Hepatocyte (in vitro differentiated cells): ENCODE measurements at regions not wholly inside any gene's neighbourhood (a gene's known extent, or its start where the extent isn't known, plus 50 kb on each side); places are given as distances from the start of the nearest gene placed in this dataset.

Experiments
- CTCF ChIP-seq: fragments of 200-600 bp; sonication (generic); IDR thresholded peaks from 2 replicates; pipeline ENCODE4 v1.5.1; 2016; ENCODE audit warnings: antibody characterized with exemption, mild to moderate bottlenecking; ENCODE audit not compliant: poor library complexity
- EZH2 ChIP-seq: fragments of 200-600 bp; sonication (generic); IDR thresholded peaks from 2 replicates; pipeline ENCODE4 v1.6.1; 2016; ENCODE audit warnings: antibody characterized with exemption, mild to moderate bottlenecking, borderline replicate concordance

GRCh38 chr11:24199461-24199860 lies 297.4 kb upstream of the LUZP2 start:
- TF ChIP-seq CTCF (no peak), EZH2 (no peak)
